COLO668 (cell line): ENCODE measurements at regions not wholly inside any gene's neighbourhood (a gene's known extent, or its start where the extent isn't known, plus 50 kb on each side); places are given as distances from the start of the nearest gene placed in this dataset.
A peak's percentile ranks its signal among the peaks of the same experiment; 100 is the strongest.
"Not testable (repeated sequence)": the region's sequence is repeated elsewhere in the genome, so short reads cannot be mapped to it uniquely, and the experiment has no call there.

ENCODE experiments used
- DNase-seq: peaks from one replicate; lab custom pipeline; 2025; ENCODE audit not compliant: unreplicated experiment; lab: John Stamatoyannopoulos, UW

DNA sequence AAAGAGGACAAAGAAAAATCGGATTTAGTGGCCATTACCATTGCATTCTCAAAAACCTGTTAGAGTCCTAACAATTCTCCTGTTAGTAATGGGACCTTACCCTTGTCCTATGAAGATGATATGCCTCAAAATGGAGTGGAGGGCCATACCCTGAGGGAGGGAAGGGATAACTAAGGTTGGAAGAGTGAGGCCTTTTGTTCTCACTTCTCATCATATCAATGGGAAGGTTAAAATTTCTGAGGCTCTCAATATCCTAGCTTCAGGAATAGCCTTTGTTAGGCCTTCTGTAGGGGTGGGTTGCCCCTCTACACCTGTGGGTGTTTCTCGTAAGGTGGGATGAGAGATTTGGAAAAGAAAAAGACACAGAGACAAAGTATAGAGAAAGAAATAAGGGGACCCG lies 109.4 kb upstream of the SGIP1 start:
- not testable (repeated sequence) for DNase-seq

- no peak for DNase-seq
Measured at GRCh38 chr1:66426239-66426853, 107.6 kb upstream of the SGIP1 start.

DNA sequence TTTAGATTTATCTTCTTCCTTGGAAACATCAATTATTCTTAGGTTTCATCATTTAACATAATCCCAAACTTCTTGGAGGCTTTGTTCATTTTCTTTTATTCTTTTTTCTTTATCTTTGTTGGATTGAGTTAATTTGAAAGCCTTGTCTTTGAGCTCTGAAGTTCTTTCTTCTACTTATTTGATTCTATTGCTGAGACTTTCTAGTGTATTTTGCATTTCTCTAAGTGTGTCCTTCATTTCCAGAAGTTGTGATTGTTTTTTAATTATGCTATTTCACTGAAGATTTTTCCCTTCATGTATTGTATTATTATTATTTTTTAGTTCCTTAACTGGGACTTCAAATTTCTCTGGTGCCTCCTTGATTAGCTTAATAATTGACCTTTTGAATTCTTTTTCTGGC lies 103.1 kb upstream of the SGIP1 start:
- not testable (repeated sequence) for DNase-seq

GRCh38 chr1:66431999-66432398 lies 102.0 kb upstream of the SGIP1 start:
- DNase-seq: no peak

DNA sequence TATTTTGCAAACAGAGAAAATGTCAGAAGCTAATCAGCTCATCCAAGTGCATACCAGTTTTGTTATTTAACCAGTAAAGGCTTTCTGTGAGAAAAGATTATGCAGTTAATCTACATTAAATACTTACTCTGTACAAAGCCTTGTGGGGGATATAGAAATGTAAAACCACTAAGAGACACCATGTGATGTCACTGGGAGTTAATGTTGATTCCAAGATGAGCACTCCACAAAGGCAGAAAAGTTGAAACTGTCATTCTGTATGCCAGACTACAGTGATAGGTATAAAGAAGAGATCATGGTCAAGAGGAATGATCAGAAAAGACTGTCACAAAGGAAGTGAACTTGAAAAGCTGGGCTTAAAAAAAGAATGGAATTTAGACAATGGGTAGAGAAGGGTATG lies 100.3 kb upstream of the SGIP1 start:
- no peak for DNase-seq

DNA sequence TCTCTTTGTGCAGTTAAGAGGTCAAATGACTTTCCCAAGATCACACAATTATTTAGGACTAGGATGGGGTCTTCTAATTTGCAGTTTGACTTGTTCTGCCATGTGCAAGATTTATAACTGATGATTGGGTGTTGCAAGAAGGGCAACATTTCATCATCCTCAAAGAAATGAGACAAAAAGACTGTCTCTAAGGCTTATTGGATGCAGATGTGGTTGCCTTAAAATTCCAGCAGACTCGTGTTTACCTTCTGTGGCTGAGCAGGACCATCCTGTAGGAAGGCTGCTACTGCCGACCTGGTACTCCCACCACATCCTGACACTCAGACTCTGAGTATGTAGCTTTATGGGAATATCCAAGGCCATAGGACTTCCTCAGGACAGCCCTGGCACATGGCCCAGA lies 99.9 kb upstream of the SGIP1 start:
- no peak for DNase-seq

- DNase-seq: no peak
Measured at GRCh38 chr1:66435541-66435940, 98.4 kb upstream of the SGIP1 start.

DNA sequence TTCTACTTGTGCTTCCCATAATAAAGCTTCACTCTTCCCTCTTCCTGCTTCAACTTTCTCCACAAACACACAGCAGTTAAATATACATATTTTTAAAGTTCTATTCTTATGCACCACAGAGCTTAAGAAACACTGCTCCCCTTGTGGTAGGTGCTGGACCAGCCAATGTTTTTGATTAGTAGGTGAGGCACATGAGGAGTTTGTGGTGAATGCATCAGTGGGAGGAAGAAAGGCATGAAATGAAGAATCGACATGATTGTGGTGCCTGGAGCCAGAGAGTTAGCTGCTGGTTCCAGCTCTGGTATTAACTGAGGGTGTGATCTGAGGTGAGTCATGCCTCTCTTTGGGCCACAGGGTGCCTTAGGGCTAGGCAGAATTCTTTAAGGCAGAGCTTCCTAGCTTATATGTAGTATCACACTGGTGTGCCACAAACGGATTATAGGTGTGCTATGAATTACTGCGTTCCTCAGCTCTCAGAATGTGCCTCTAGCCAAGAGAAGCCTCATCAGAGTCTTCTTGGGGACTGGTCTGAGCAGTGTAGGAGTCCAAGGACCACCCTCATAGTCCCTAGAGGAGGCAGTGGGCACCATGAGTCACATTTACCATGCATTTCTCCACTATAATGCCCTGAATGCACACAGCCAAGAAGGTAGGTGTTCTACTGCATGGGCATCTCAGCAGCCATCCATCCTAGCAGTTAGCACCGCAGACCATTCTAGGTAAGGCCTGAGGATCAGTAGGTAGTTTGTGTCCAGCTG lies 97.4 kb upstream of the SGIP1 start:
- no peak for DNase-seq

DNA sequence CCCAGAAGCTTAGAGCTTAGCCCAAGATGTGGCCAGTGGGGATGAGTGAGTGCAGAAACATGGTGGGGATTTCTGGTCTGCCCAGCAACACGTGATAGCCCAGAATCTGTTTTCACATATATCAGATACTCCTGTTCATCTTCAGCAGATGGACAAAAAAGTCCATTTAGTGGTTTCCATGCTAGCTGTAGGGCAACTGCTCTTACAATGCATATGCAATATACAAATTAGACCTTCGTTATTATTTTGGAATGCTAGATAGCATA lies 96.9 kb upstream of the SGIP1 start:
- no peak for DNase-seq

- no peak for DNase-seq
Measured at GRCh38 chr1:66438062-66438461, 95.9 kb upstream of the SGIP1 start.

GRCh38 chr1:66438501-66438900 lies 95.5 kb upstream of the SGIP1 start:
- no peak for DNase-seq

DNA sequence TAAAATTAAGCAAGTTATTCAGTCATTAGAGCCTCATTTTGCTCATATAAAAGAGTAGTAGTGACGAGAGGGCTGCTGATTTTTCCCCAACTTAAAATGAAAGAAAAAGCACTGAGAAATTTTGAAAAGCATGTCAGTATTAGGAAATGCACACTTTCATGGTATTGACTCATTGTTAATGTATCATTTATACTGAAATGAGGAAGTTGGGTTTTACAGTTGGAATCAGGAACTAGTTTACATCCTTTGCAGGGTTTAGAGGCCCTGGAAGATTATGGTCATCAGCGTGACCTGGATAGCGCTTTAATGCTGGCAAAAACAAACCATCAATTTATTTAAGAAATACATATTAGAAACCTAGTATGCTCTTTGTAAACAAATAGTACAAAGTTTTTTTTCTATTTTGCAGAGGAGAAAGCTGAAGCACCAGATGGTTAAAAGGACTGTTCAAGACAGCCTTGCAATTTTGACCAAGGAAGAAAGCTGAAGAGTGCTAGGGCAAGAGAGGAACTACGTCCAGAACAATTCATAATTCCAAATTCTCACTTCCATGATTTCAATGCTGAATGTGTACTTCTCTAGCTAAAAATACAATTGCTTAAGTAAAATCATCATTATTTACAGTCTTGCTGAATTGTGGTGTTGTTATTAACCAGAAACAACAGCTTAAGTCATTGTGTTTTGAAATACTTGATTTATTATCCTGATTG lies 94.8 kb upstream of the SGIP1 start:
- DNase-seq: no peak

GRCh38 chr1:66443793-66444192 lies 90.2 kb upstream of the SGIP1 start:
- DNase-seq: no peak

- DNase-seq: no peak
Measured at GRCh38 chr1:66444438-66445265, 89.3 kb upstream of the SGIP1 start.

- no peak for DNase-seq
Measured at GRCh38 chr1:66445492-66446181, 88.3 kb upstream of the SGIP1 start.

DNA sequence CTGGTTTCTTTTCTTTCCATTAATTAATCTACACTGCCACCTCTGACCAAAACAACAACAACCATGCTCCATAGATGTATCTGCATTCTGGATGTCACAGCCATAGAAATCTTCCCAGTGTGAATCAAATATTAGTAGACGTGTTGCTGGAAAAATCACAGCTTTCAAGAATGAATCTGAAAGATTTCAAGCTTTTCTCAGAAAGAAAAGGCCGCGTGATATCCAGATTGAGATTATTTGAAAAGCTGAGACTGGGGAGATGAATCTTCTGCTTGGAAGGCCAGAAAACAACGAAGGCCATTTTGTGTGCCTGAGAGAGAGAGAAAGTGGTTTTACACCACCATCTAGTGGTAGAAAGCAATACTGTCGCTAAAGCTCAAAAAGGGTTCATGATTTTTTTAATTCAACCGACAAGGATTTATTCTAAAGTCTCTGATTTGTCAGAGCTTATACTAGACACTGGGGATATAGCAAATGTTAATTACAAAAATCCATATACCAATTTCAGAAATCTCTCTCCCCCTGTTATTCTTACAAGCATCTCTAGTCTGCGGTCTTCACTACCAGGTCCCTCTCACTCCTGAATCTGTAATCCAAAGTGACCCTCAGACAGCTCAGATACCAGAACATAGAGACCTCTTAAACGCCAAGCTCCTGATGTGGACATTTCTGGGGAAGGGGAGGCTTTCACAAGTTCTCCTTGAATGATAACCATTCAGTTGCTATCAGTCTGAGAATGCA lies 87.5 kb upstream of the SGIP1 start:
- peak; percentile 53 for DNase-seq

- DNase-seq: no peak
Measured at GRCh38 chr1:66450043-66450514, 83.9 kb upstream of the SGIP1 start.

DNA sequence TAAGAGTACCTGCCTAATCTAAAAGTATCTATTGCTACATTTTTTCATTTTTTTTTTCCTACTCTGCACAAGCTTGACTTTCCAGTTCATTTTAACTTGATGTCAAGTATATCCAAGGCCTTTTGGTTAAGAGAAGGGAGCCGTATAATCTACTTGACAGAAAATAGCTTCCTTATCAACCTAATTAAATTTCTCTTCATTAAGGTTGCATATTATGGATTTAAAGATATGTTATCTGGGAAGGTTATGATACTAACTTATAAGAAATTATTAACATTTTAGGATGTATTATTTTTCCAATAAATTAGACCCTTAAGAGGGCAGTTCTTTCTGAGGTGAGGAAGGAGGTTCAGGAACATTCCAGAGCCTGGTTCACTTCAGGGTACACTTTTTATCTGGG lies 83.1 kb upstream of the SGIP1 start:
- DNase-seq: no peak

DNA sequence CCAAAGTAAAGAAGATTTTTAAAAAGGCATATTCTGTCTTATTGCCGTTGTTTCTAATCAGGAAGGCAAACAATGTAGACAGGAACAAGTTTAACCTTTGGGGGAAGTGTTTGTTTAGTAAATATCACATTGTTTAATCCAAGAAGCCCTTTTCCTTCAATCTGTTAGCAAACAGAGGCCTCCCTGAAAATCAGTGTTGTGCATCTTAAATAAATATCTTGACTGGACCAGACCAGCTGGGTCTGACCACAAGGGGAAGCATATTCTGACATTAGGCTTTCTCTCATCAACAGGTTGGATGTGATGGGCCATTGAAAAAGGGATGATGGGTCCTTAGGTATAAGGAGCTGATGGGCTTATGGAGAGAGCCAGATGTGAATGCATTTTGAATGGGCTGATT lies 81.8 kb upstream of the SGIP1 start:
- no peak for DNase-seq

DNA sequence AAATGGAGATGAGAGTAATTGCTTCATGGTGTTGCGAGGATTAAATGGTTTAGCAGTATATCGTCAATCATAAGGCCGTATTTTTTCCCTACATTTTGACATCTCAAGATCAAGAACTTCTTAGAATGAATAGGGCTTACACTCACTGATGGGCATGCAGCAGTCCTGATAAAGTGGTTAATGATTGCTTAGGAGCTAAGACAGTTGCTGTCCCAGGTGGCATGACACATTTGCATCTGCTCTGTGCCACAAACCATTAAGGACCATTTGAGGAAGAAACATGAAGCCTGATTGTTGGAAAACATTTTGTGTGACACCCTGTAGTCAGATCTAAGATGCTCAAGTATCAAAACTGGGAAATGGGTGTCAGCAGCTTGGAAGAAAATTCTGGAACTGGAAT lies 81.0 kb upstream of the SGIP1 start:
- DNase-seq: no peak
